ENCODE measurements at regions not wholly inside any gene's neighbourhood (a gene's known extent, or its start where the extent isn't known, plus 50 kb on each side); places are given as distances from the start of the nearest gene placed in this dataset.

DNA sequence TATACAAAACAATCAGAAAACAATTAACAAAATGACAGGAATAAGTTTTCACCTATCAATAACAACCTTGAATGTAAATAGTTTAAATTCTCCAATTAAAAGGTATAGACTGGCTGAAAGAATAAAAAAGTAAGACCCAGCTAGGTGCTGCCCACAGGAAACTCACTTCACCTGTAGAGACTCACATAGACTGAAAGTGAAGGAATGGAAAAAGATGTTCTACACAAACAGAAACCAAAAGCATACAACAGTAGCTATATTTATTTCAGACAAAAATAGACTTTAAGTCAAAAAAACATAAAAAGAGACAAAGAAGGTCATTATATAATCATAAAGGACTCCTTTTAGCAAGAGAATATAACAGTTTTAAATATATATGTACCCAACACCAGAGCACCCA is 152.4 kb upstream of the PWP1 start:
- H2AFZ ChIP-seq: no peak overlapping the region
- no peak overlapping the region for H3K27ac ChIP-seq
- no peaks in the 10 kb centered on the region for H3K4me1 ChIP-seq (ENCODE audit: insufficient read depth)
- no peaks in the 10 kb centered on the region for H3K27me3 ChIP-seq
- H3K4me3 ChIP-seq: no peak overlapping the region
- DNase-seq (ENCODE audit: low spot score): no peak
- H3K36me3 ChIP-seq (replicated peaks; ENCODE audit: insufficient read depth, low read depth): no peaks in the 10 kb centered on the region
- H3K4me2 ChIP-seq: no peak overlapping the region
- no peaks in the 10 kb centered on the region for H4K20me1 ChIP-seq (ENCODE audit: insufficient read depth, poor library complexity, severe bottlenecking)
- peaks cover 3% of the 10 kb centered on the region for H3K9me3 ChIP-seq (ENCODE audit: low read depth)
- H3K9me2 ChIP-seq (replicated peaks; ENCODE audit: insufficient read depth): no peaks in the 10 kb centered on the region
- TF ChIP-seq EZH2phosphoT487 (IDR thresholded peaks at IDR 0.05; ENCODE audit: low read depth, severe bottlenecking, unreplicated experiment) (no peak), EZH2 (IDR thresholded peaks at IDR 0.05; ENCODE audit: borderline replicate concordance) (no peak)
- TF ChIP-seq, protein P1, sequence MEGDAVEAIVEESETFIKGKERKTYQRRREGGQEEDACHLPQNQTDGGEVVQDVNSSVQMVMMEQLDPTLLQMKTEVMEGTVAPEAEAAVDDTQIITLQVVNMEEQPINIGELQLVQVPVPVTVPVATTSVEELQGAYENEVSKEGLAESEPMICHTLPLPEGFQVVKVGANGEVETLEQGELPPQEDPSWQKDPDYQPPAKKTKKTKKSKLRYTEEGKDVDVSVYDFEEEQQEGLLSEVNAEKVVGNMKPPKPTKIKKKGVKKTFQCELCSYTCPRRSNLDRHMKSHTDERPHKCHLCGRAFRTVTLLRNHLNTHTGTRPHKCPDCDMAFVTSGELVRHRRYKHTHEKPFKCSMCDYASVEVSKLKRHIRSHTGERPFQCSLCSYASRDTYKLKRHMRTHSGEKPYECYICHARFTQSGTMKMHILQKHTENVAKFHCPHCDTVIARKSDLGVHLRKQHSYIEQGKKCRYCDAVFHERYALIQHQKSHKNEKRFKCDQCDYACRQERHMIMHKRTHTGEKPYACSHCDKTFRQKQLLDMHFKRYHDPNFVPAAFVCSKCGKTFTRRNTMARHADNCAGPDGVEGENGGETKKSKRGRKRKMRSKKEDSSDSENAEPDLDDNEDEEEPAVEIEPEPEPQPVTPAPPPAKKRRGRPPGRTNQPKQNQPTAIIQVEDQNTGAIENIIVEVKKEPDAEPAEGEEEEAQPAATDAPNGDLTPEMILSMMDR (IDR thresholded peaks at IDR 0.05; ENCODE audit: poor library complexity): no peak
- no peaks in the 10 kb centered on the region for H3K79me2 ChIP-seq

DNA sequence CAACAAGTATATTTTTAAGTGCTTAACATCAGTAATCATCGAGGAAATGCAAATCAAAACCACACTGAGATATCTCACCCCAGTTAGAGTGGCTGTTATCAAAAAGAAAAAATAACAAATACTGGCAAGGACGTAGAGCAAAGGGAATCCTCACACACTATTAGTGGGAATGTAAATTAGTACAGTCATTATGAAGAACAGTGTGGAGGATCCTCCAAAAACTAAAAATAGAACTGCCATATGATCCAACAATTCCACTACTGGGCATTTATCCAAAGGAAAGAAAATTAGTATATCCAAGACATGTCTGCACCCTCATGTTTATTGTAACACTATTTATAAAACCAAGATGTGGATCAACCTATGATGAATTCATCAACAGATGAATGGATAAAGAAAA is 149.0 kb upstream of the PWP1 start:
- Histone ChIP-seq H3K4me3 (no peak overlapping the region), H3K9me3 (ENCODE audit: low read depth) (peaks cover 3% of the 10 kb centered on the region), H3K4me1 (ENCODE audit: insufficient read depth) (no peaks in the 10 kb centered on the region), H3K27ac (no peak overlapping the region), H4K20me1 (ENCODE audit: insufficient read depth, poor library complexity, severe bottlenecking) (no peaks in the 10 kb centered on the region), H3K4me2 (no peak overlapping the region), H3K9me2 (replicated peaks; ENCODE audit: insufficient read depth) (no peaks in the 10 kb centered on the region), H3K79me2 (no peaks in the 10 kb centered on the region), H3K36me3 (replicated peaks; ENCODE audit: insufficient read depth, low read depth) (no peaks in the 10 kb centered on the region), H2AFZ (no peak overlapping the region), H3K27me3 (no peaks in the 10 kb centered on the region)
- TF ChIP-seq, protein P1 (IDR thresholded peaks at IDR 0.05; ENCODE audit: poor library complexity): no peak
- no peak for TF ChIP-seq EZH2 (IDR thresholded peaks at IDR 0.05; ENCODE audit: borderline replicate concordance)
- TF ChIP-seq EZH2phosphoT487 (IDR thresholded peaks at IDR 0.05; ENCODE audit: low read depth, severe bottlenecking, unreplicated experiment): no peak
- DNase-seq (ENCODE audit: low spot score): no peak
- 74% methylated on average over 2 of the region's 2 CpGs for WGBS (ENCODE audit: low lambda C conversion rate, missing lambda C conversion rate)

DNA sequence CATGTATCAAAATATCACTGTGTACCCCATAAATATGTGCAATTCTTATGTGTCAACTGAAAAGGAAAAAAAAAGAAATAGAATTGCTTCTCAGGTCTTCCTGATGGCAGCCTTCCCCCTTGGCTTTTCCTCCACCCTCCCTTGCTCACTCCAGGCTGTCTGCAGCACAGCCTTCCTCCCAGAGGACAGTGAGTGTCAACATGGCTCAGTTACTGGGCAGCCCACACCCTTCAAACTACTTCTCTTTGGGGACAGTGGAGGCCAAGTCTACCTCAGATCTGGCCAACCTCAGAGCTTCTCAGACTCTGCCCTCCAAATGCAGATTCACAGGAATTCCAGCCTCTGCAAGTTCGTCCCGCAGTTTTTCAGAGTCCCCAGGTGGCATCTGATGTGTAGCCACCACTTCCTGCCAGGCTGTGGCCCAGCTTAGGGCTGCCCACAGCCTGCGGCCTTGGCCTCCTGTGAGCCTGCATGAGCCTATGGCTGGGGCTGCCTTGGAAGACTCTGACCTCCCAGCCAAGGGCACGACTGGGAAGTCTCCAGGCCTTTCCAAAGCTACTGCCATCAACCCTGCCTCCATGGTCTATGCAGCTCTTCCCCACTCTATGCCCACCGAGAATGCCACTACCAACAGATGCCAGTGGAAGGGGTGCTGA is 148.0 kb upstream of the PWP1 start:
- DNase-seq (ENCODE audit: low spot score): no peak
- 88% methylated on average over 5 of the region's 5 CpGs for WGBS (ENCODE audit: low lambda C conversion rate, missing lambda C conversion rate)
- H3K79me2 ChIP-seq: no peaks in the 10 kb centered on the region
- no peaks in the 10 kb centered on the region for H4K20me1 ChIP-seq (ENCODE audit: insufficient read depth, poor library complexity, severe bottlenecking)
- H3K27ac ChIP-seq: no peak overlapping the region
- H2AFZ ChIP-seq: no peak overlapping the region
- H3K4me3 ChIP-seq: no peak overlapping the region
- H3K9me3 ChIP-seq (ENCODE audit: low read depth): no peaks in the 10 kb centered on the region
- H3K4me2 ChIP-seq: no peak overlapping the region
- no peaks in the 10 kb centered on the region for H3K9me2 ChIP-seq (replicated peaks; ENCODE audit: insufficient read depth)
- no peaks in the 10 kb centered on the region for H3K4me1 ChIP-seq (ENCODE audit: insufficient read depth)
- H3K27me3 ChIP-seq: no peaks in the 10 kb centered on the region
- H3K36me3 ChIP-seq (replicated peaks; ENCODE audit: insufficient read depth, low read depth): no peaks in the 10 kb centered on the region
- TF ChIP-seq, protein P1 (IDR thresholded peaks at IDR 0.05; ENCODE audit: poor library complexity): no peak
- TF ChIP-seq EZH2 (IDR thresholded peaks at IDR 0.05; ENCODE audit: borderline replicate concordance) (no peak), EZH2phosphoT487 (IDR thresholded peaks at IDR 0.05; ENCODE audit: low read depth, severe bottlenecking, unreplicated experiment) (no peak)
